ENCODE measurements at regions not wholly inside any gene's neighbourhood (a gene's known extent, or its start where the extent isn't known, plus 50 kb on each side); places are given as distances from the start of the nearest gene placed in this dataset.

DNA sequence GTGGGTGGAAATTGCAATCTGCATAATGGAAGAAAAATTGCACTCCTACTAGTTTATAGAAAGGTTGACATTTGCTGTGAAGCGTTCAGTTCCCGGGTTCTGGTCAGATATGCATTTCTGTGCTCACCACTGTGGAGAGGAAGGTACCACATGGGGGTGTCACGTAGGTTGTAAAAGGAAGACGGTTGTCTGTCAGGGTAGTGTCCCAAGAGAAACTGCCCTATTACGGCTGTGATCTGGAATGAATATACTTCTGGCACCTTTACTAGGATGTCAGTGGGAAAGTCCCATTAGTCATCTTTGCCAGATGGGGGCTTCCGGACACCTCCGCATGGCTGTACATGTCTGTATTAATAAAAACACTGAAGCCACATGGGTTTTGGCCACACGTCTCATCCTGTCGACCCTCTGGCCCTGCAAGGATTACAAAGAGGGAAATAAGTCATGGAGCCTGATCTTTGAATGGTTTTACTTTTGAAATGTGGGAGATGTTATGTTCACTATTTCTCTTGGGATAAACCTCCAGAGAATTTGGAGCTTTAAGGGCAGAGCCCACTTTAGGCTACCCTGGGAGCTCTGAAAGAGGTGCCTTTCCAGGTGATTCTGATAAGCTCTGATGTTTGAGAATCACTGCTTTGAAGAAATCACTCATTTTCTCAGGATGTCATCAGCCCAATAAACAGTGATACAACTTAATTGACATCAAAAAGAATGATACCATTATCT lies 133.9 kb downstream of the AKAP11 start:
- TF ChIP-seq, protein P1, sequence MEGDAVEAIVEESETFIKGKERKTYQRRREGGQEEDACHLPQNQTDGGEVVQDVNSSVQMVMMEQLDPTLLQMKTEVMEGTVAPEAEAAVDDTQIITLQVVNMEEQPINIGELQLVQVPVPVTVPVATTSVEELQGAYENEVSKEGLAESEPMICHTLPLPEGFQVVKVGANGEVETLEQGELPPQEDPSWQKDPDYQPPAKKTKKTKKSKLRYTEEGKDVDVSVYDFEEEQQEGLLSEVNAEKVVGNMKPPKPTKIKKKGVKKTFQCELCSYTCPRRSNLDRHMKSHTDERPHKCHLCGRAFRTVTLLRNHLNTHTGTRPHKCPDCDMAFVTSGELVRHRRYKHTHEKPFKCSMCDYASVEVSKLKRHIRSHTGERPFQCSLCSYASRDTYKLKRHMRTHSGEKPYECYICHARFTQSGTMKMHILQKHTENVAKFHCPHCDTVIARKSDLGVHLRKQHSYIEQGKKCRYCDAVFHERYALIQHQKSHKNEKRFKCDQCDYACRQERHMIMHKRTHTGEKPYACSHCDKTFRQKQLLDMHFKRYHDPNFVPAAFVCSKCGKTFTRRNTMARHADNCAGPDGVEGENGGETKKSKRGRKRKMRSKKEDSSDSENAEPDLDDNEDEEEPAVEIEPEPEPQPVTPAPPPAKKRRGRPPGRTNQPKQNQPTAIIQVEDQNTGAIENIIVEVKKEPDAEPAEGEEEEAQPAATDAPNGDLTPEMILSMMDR (conservative IDR thresholded peaks at IDR 0.05; ENCODE audit: low read depth in 2 of 2) = no peak
- TF ChIP-seq CREB1 (CRISPR knock-in tag; IDR thresholded peaks at IDR 0.05; ENCODE audit: low read depth) (no peak), POLR2AphosphoS5 (IDR thresholded peaks at IDR 0.05; ENCODE audit: low read depth) (no peak), EZH2 (IDR thresholded peaks at IDR 0.05; ENCODE audit: low read depth, unreplicated experiment) (no peak)
